Bronchial epithelial cell (primary cell): ENCODE measurements at regions not wholly inside any gene's neighbourhood (a gene's known extent, or its start where the extent isn't known, plus 50 kb on each side); places are given as distances from the start of the nearest gene placed in this dataset.

Experiments
- DNase-seq: peaks from one replicate; pipeline ENCODE4 v3.0.0-alpha.2; 2010; ENCODE audit warnings: low read depth
- FAIRE-seq: peaks from 2 replicates; lab custom pipeline; 2011; peaks lifted over from hg19 to GRCh38; lab: Jason Lieb, UNC
- H3K27me3 ChIP-seq: 2 replicates; pipeline ENCODE4 v1.5.1; 2011; ENCODE audit warnings: low read length; ENCODE audit not compliant: control insufficient read depth, insufficient read depth
- H3K36me3 ChIP-seq: 2 replicates; pipeline ENCODE4 v1.5.1; 2011; ENCODE audit warnings: low read length; ENCODE audit not compliant: control insufficient read depth, insufficient read depth
- H3K4me3 ChIP-seq: 2 replicates; pipeline ENCODE4 v1.5.1; 2011; ENCODE audit warnings: mild to moderate bottlenecking, low read depth, low read length, control low read depth
- TF ChIP-seq, protein P1 (sequence below): IDR thresholded peaks from 2 replicates; pipeline ENCODE4 v1.5.1; 2011; ENCODE audit warnings: mild to moderate bottlenecking, moderate library complexity, low read length, control low read depth, inconsistent platforms; ENCODE audit not compliant: insufficient read depth, severe bottlenecking

DNA sequence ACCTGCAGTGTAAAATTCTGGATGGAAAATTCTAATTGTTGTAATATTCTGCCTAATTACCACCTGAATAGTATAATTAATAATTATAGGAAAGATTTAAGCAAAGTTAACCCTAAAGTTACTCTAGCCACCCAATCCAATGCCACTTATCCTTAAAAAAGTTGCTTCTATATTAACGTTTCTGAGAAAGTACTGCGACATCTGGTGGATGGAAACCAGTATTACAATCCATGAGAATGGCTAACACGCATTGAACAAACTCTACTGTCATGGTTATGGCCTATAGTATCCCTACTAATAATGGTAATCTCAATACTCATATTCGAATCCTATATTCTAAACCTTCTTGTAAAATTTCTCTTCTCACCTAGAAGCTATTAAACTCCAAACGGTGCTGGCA lies 1551.8 kb downstream of the SLITRK1 start:
- DNase-seq (peak; percentile 20), FAIRE-seq (no peak)
- H3K27me3 ChIP-seq, result no peaks in the 10 kb centered on the region
- TF ChIP-seq, protein P1, sequence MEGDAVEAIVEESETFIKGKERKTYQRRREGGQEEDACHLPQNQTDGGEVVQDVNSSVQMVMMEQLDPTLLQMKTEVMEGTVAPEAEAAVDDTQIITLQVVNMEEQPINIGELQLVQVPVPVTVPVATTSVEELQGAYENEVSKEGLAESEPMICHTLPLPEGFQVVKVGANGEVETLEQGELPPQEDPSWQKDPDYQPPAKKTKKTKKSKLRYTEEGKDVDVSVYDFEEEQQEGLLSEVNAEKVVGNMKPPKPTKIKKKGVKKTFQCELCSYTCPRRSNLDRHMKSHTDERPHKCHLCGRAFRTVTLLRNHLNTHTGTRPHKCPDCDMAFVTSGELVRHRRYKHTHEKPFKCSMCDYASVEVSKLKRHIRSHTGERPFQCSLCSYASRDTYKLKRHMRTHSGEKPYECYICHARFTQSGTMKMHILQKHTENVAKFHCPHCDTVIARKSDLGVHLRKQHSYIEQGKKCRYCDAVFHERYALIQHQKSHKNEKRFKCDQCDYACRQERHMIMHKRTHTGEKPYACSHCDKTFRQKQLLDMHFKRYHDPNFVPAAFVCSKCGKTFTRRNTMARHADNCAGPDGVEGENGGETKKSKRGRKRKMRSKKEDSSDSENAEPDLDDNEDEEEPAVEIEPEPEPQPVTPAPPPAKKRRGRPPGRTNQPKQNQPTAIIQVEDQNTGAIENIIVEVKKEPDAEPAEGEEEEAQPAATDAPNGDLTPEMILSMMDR, result peak; percentile 20
- no peaks in the 10 kb centered on the region for H3K36me3 ChIP-seq
- H3K4me3 ChIP-seq, result no peak overlapping the region

DNA sequence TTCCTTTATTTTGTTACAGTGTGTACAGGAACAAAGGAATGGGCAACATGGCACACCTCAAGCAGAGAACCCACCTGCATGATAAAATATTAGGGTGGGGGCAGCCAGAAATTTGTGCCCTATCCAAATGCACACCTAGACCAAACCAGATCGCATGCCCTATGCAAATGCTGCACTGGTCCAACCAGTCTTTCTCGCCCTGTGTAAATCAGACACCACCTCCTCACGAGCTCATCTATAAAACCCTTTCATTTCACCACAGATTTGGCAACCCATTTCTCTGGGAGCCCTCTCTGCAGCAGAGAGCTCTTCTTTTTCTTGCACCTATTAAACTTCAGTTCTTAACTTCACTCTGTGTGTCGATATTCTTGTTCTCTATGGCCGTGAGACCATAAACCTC lies 1559.2 kb downstream of the SLITRK1 start:
- TF ChIP-seq, protein P1, result no peak
- no peak overlapping the region for H3K4me3 ChIP-seq
- no peak for FAIRE-seq
- H3K27me3 ChIP-seq, result no peaks in the 10 kb centered on the region
- no peak for DNase-seq
- H3K36me3 ChIP-seq, result no peaks in the 10 kb centered on the region

DNA sequence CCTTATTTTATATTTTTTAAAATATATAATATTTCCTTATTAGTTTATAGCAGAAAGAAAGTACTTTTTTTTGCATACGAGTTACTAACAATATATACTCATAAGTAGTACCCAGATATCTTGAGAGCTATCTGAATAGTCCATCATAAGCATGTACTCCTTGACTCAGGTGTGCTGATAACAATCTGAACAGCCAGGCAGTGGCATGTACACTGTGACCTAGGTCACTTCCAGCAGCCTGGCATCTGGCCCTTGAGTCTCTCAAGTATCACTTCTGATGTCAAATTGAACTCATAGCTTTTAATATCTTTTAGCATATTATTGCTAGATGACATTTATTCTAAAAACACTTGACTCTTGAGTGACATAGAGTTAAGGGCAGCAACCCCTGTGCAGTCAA lies 1576.7 kb downstream of the SLITRK1 start:
- no peaks in the 10 kb centered on the region for H3K36me3 ChIP-seq
- TF ChIP-seq, protein P1, result no peak
- DNase-seq, result no peak
- no peaks in the 10 kb centered on the region for H3K27me3 ChIP-seq
- no peak for FAIRE-seq
- H3K4me3 ChIP-seq, result no peak overlapping the region

DNA sequence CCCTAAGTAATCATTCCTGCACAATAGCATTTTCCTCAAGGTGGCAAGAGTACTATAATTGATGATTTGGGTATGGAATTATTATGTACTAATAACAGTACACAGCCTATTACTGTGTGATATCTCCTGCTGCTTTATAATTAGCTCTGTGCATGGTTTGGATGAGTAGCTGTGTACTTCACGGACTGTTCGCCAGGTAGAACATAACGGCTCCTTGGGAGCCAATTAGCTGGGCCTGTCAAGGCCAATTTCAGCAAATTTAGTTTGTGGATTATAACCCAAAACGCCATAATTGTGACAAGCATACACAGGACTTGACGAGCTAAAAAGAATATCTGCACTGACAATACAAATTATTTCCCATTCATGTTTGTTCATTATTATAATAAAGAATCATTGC lies 1584.2 kb downstream of the SLITRK1 start:
- Histone ChIP-seq H3K27me3 (no peaks in the 10 kb centered on the region), H3K4me3 (no peak overlapping the region), H3K36me3 (no peaks in the 10 kb centered on the region)
- no peak for DNase-seq
- no peak for FAIRE-seq
- TF ChIP-seq, protein P1, result no peak

DNA sequence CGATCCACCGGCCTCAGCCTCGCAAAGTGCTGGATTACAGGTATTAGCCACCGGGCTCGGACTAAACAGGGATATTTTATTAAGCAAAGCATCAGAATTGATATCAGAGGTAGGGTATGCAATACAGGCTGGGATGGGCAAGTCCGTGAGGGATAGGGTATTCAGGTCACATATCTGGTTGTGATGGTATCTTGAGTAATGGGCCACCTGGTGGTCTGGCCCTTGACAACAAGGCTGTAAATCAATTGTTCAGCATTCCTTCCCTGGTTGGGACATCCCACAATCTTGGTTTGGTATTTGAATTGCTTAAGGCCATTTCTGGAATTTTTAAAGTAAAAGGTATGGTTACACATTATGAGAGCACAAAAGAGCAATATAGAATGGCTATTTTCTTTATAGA lies 1588.0 kb downstream of the SLITRK1 start:
- Histone ChIP-seq H3K4me3 (no peak overlapping the region), H3K27me3 (no peaks in the 10 kb centered on the region), H3K36me3 (no peaks in the 10 kb centered on the region)
- no peak for FAIRE-seq
- TF ChIP-seq, protein P1, result no peak
- DNase-seq, result no peak

DNA sequence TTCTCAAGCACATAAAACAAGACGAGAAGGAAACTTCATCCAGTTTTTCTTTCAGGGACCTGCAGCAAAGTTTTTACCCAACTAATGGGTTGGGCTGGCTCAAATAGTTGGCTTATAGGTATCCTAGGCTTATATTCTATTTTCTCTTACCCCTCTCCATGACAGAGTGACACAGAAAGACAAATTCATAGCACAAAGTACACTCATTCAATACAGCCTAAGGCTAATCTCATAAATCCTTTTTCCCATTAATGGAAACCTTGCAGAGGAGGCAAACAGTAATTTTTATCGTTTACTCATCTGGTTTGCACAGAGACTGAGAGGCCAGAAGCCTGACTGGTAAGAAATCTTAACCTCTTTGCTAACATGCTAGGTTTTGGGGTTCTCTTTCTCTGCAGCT lies 1589.9 kb downstream of the SLITRK1 start:
- FAIRE-seq (no peak), DNase-seq (no peak)
- Histone ChIP-seq H3K4me3 (no peak overlapping the region), H3K36me3 (no peaks in the 10 kb centered on the region), H3K27me3 (no peaks in the 10 kb centered on the region)
- TF ChIP-seq, protein P1, result no peak
